ENCODE measurements at regions not wholly inside any gene's neighbourhood (a gene's known extent, or its start where the extent isn't known, plus 50 kb on each side); places are given as distances from the start of the nearest gene placed in this dataset.

DNA sequence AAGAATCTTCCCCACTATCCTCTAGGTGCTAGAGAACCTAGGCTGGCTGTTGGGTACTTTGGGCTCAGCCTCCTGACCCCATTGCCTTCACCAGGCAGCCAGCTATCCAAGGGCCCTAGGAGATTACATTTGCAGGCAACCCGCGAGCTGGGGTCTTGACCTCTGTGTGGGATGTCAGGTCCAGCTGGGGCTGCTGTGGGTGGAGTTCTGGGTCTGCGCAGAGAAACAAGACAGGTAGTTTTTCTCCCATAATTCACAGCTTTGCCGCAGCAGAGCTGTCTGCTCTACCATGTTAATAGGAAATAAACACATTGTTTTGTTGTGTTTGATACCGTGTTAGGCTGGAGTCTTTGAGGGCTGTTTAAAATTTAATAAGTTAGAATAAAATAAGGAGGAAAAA is 142.8 kb upstream of the PLET1 start:
- DNase-seq, result no peak

DNA sequence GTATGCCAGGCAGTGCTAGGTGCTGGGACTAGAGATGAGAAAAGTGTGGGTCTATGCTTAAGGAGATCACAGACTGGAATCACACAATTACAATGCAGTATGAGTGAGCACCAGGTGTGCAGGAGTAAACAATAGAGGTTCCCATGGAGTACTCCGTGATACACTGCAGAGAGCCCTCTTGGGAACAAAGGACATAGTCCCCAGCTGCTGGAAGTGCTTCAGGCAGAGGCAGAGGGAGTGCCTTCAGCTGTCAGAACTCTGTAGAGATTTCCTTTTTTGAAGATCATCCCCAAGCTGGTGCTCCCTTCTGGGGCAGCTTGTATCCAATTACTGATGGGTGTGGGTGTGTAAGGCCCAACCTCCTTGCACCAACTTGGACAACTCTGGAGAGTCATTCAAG is 143.5 kb upstream of the PLET1 start:
- no peak for DNase-seq

DNA sequence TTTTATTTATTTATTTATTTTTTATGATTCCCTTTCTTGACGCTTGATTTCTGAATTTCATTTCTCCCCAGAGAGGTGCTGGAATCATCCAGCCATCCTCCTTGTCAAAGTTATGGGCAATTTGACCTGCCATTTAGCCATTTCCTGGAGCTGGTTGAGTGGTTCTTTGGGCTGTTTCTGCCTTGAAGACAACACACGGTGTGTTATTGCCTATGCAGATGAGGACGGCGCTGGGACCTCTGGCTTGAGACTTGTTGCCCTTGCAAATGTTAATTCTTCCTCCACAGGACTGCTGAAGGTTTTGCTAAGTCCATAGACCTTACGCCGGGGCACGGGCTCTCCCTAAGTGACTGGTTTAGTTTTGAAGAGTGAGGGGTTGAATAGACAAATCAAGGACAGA is 147.9 kb upstream of the PLET1 start:
- no peak for DNase-seq

DNA sequence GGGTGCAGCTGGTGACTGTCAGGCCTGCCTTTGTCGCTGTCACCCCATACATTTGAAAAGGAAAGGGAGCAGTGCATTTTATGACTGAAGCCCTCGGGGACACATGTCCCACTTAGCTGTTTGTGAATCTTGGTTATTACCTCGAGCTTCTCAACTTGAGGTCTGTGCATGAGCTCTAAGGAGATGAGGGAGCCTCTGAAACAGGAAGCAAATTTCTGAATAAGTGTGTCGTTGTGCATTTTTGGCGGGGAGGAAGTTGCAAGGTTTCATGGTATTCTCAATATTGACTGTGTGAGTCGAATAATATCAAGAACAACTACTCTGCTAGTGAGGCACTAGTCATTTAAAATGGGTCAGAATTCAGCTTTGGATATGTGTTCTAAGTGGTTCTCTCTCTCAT is 149.7 kb upstream of the PLET1 start:
- DNase-seq, result no peak

DNA sequence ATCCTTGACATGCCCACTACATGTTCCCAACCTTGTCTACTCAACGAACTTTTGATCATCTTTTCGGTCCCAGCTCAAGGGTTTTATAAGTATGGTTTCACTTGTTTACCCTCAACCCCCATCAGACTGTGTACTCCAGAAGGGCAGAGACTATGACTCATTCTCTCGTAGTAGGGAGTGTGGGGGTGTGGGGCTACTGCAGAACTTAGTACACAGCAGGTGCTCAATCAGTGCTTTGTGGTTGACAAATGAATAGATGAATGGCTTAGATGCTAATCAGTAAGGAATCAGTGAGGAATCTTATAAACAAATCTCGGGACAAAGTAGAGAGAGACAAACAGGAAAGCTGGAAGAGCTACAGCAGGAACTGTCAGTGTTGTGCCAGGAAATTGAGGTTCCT is 151.7 kb upstream of the PLET1 start:
- DNase-seq, result no peak

DNA sequence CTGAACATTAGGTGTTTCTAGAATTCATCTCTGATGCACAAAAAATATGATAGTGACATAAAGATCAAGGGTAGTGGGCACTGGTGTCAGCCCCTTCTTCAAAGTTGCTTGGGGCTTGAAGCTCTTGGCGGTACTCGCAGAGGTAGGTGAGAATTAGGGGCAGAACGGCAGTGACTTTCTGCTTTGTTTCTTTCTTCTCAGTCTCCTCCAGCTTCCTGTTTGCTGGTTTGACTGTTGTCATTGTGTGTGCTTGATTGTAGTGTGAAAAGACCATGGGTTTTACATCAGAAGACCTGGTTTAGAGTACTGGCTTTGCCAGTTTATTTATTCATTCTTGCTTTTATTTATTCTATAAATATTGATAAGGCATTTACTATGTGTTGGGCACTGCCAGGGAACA is 156.7 kb upstream of the PLET1 start:
- no peak for DNase-seq

DNA sequence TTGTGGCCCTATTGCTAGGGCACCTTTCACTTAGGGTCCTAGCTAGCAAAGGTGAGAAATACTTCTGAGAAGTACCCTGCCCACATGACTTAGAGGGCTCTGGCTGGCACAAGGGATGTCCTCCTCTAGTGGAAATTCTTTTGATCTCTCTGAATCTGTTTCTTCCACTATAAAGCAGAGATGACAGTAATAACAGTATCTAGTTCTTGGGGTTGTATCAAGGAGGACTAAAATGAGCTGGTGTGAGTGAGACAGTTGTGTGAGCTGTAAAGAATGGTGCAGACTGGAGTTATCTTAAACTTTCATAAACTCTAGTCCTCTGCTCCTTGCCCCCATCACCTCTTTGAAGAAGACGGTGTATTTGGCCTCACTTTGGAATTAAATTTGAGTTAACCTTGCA is 157.8 kb upstream of the PLET1 start:
- no peak for DNase-seq

DNA sequence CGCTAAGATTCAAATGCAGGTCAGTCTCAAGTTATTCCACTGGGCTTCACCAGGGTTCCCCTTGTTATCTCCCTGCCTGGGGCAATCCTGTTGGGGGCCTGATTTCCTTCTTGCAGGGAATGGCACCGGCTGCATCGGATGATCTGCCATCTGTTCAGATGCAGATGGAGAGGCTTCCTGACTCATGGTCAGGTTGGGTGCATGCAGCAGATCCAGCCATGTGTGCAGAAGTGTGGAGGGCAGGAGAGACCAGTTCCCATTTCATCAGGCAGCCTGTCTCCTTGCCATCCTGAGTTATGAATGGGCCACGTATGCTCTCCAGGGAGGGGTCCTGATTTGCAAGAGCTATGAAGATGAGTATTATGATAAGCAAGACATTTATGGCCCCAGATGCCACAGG is 161.2 kb upstream of the PLET1 start:
- peak; percentile 14 for DNase-seq

DNA sequence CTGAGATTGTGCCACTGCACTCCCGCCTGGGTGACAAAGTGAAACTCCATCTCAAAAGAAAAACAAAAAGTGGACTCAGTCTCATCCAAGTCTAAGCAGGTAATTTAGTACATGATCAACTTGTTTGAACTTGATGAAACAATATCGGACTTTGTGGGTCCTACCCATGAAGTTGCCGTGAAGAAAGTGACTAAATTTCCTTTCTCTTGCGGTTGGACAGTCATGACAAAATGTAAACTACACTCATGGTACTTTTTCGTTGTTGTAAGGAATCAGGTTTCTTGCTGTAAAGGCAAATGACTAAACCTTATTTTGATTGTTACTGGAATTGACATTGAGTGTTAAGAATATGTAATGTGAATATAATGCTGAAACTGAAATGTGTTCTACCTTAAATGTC is 164.5 kb upstream of the PLET1 start:
- DNase-seq, result no peak

DNA sequence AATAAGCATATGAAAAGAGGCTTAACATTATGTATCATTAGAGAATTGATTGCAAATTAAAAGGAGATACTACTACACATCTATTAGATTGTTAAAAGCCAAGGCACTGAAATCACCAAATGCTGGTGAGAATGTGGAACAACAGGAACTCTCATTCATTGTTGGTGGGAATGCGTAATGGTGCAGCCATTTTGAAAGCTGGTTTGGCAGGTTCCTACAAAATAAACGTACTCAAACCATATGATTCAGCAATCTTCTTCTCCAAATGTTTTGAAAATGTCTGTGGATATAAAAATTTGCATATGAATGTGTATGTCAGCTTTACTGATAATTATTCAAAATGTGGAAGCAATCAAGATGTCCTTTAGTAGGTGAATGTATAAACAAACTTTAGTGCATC is 176.4 kb upstream of the PLET1 start:
- DNase-seq, result no peak

DNA sequence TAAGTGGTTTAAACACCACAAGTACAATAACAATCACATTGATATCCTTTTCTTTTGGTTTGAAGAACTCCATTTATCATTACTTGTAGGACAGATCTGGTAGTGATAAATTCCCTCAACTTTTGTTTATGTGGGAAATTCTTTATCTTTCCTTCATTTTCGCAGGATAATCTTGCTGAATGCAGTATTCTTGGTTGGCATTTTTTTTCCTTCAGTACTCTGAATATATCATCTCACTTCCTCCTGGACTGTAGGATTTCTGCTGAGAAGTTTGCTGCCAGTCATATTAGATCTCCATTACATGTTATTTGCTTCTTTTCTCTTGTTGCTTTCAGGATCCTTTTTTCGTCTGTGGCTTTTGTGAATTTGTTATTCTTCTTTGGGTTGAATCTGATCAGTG is 179.0 kb upstream of the PLET1 start:
- no peak for DNase-seq

DNA sequence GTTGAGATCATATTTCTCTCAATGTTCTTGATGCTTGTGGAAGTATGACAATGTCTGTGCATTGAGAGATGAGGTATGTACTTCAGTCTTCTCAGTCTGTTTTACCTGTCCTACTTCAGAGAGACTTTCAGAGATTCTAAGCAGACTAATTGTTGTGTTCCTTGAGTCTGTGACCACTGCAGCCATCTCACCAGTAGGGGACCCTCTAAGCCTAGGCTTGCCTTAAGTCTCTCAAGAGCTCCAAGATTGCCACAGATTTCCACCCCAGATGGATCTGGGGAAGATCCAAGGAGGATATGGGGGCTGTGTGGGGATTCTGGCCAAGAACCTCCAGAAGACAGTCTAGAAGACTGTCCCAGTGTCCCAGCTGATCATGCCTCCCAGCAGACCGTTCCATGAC is 179.9 kb upstream of the PLET1 start:
- DNase-seq, result no peak

DNA sequence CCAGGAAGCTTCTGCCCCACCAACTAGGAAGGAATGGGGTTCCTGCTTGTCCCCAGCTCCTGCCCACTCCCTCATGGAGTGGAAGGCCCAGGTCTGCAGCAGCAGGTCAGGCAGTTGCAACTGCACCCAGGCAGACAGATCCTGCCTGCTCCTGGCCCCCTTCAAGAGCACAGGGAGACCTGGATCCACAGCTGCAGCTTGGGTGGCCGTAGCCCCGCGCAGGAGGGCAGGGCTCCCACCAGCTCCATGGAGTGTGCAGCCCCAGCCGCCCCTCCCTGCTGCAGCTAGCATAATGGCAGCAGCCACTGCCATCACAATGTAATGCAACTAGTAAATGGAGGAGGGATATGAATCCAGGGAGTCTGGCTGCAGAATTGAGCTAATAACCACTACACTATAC is 187.5 kb upstream of the PLET1 start:
- no peak for DNase-seq

DNA sequence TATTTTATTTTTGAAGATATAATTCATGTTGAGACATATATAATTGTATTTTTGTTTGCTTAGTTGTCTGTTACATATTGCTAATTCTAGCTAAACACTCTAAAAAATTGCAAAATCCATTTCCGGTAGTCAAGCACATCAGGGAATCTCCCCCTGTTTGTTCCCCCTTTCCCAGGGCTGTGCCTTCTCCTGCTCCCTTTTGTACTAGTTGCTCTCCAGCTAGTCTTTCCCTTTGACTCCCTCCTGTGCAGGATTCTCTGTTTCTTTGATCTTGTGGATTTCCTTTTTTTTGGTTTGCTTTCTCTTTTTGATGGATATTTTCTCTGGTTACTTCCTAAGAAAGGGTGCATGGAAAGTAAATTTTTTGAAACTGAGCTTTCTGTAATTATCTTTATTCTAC is 188.1 kb upstream of the PLET1 start:
- no peak for DNase-seq

DNA sequence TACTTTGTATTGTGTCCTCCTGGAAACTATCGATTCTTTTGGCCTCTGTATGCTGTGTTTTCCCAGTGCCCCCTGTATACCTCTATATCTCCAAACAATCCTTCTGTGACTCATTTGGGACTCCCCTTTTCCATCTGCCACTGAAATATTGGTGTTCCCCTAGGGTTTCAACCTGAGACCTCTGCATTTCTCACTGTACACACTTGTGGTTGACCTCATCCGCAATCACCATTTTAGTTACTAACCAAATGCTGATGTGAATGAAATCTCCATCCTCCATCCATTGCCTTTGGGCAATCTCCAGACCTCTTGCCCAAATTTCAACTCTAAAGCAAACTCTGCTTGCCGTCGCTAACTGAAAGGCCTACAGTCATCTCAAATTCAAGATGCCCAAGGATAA is 190.6 kb upstream of the PLET1 start:
- no peak for DNase-seq

DNA sequence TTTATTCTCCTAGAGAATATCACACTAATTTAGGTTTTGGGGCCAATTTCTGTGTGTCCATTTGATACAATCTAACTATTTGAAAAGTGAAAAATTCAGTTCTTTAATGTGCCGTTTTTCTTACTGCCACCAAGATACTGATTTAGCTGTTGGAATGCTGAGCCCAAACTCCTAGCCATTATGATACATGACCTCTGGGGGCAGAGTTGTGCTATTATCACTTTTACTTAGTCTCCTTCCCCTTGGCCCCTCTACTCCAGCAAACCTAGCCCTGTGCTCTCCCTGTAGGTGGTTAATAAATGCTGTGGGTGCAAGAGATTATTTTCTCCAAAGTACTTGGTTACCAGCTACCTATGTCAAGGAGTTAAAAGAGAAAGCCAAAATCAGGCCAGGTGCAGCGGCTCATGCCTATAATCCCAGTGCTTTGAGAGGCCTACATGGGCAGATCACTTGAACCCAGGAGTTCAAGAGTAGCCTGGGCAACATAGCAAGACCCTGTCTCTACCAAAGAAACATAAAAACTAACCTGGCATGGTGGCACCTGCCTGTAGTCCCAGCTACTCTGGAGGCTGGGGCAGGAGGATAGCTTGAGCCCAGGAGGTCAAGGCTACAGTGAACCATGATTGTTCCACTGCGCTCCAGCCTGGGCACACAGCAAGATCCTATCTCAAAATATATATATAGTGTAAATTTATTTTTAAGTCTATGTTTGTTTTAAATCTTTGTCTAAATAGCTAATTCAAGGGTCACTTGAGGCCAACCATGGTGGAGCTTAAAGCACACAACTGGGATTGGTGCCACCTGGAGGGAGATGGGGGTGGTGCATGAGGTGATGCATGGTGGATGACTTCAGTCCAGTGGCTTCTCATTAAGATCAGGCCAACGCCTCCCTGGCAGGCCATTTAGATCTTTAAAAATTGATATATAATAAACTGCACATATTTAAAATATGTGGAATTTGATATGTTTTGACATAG is 193.2 kb upstream of the PLET1 start:
- DNase-seq, result no peak

DNA sequence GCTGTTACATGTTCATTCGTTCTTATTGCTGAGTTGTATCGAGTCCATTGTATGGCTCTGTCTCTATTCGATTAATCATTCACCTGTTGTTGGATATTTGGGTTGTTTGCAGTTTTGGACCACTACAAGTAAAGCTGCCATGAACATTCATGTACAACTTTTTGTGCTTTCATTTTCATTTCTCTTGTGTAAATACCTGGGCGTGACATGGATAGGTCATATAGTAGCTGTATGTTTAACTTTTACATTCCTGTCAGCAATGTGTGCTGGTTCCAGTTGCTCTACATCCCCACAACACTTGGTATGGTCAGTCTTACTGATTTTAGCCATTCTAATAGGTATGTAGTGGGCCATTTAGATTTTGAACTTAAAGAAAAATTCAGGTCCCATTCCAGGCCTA is 194.2 kb upstream of the PLET1 start:
- no peak for DNase-seq

DNA sequence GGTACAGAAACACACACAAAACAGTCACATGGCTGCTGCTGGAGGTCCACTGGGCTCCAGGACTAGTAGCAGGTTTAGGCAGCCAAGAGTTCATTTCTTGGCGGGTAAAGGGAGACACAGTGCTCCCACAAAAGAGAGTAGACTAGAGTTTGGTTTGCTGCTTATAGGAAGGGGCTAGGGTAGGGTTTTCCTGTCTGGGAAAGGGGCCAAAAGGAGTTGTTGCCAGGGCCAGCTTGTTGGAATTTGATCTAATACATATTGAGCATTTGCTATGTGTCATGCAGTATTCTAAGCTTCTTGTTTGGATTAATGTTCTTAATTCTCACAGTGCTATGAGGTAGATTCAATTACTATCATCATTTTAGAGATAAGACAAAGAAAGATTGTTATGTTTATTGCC is 195.1 kb upstream of the PLET1 start:
- peak; percentile 79 for DNase-seq

DNA sequence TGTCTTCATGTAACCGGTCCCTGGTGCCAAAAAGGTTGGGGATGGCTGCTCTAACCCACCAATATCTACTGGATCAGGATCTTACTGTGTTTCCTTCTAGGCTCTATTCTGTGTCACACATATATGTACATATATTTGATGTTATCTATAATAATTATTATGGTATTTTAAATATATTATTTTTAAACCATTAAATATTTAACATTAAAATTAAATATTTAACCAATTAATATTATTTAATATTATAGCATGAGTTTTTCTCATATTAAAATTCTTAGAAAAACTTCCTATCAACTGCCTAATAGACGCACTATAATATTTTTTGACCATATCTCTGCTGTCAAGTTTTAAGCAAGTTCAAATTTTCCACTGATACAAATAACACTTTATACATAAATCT is 196.9 kb upstream of the PLET1 start:
- DNase-seq, result no peak

DNA sequence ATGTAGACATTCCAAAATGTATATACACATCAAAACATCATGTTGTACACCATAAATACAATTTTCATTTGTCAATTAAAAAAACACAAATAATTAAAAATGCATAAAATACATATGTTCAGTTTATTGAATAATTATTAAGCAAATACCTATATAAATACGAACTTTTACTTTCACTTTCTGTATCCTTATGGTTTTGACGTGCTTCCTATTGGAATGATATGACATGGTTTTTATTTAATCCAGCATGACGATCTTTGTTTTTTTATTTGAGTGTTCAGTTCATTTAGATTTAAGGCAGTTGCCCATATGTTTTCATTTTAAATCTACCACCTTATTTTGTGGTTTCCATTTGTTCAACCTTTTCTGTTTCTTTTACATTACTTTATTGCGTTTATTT is 198.3 kb upstream of the PLET1 start:
- DNase-seq, result no peak

DNA sequence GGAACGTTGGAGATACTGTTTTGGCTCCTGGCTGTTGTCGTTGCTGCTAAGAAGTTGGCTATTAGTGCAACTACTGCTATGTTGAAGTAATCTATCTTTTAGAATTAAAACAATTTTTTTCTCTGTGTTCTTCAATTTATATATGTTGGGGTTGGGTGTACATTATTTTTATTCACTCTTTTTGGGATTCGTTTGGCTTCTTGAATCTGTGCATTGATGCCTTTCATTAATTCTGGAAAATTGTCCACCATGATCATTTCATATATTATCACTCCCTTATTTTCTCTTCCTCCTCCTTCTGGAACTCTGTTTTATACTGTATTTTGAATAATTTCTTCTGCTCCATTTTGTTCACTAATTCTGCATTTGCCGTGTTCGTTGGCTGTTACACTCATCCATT is 199.5 kb upstream of the PLET1 start:
- DNase-seq, result no peak

DNA sequence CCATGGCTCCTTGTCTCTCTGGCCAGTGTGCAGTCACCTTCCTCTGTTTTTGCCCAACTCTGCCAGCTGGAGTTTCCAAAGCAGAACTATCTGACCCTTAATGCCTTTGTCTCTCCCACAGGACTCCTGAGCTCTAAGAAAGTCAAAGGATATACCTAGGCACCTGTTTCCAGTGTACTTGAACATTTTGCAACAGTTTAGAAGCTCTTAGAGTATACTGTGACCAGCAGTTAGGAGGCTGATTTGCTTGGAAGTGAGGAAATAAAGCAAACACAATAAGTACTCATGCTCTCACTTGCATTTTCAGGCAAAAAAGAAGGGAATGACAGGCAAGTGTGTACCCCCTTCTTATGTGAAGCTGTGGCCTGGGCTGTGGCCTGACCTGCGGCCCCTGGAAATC is 204.3 kb upstream of the PLET1 start:
- DNase-seq, result no peak

DNA sequence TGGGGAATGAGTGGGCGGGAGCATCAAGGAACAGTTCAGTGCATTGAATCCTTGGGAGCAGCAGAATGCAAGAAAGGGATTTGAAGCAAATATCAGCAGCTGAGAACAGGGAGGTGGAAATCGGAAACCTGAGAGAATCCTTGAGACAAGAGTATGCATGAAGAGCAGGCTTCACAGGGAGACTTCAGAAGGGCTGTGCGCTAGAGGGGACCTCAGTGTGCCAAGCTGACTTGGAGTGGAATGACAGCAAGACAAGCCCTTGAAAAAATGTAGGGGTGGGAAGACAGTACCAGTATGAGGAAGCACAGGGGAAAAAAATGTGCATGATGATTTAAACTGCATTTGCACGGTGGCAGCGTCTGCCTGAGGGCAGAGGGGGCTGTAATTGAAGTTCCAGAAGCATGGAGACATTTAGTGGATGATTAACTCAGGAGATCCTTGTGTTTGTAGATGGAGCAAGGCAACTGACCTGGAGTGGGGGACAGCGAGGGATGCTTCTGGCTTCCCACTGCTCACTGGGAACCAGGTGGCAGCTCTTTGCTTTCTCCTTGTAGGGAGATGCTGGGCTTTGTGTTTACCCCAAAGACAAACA is 204.9 kb upstream of the PLET1 start:
- DNase-seq, result no peak

DNA sequence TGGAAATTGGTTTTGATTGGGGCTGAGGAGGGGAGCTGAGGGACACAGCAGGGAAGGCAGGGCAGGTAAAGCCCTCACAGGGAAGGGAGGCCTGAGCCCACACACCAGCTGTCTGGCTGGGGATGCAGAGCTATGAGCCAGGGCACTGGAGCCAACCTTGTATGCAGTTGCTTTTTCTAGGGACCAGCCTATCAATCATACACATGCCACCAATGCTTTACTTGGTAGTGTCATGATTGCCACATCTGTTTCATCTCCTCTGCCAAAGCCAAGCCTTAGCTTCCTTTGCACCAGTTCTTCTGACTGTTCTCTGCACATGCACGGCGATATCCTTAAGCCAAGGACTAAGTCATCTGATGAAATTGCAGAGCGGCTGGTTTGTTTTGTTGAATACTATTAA is 207.1 kb upstream of the PLET1 start:
- DNase-seq, result peak; percentile 55

DNA sequence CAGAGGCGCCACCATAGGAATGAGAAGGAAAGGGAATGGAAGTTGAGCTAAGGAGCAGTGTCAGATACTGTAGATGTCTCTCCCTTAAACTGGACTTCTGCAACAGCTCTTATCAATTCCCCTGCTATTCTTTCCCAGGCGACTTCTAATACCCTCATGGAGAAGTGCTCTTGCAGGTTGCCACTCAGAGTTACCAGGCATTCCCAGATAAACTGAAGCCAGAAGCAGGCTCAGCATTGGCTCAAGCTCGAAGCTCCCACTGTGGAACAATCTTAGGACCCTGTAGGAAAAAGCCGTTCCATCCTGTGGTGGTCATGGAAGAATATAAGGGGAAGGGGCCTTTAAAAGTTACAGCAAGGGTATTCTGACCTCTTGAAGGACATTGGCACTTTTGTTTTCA is 208.7 kb upstream of the PLET1 start:
- no peak for DNase-seq
